Kidney (tissue), 13 donors: ENCODE measurements at regions not wholly inside any gene's neighbourhood (a gene's known extent, or its start where the extent isn't known, plus 50 kb on each side); places are given as distances from the start of the nearest gene placed in this dataset.

Experiments
- DNase-seq, 5 donors: peaks; one replicate each; pipeline ENCODE4 v3.0.0-alpha.2; 2013 to 2020
- FAIRE-seq: peaks from 2 replicates; lab custom pipeline; 2012; peaks lifted over from hg19 to GRCh38; lab: Jason Lieb, UNC
- H3K27ac ChIP-seq, 2 donors: one replicate each; pipeline ENCODE4 v1.7.0; 2013; ENCODE audit warnings: low read depth in 2 of 2, low read length in 2 of 2, inconsistent platforms in 1 of 2
- H3K27me3 ChIP-seq: one replicate; pipeline ENCODE4 v1.7.1; 2013; ENCODE audit warnings: low read length, inconsistent platforms; ENCODE audit not compliant: control insufficient read depth, insufficient read depth
- H3K36me3 ChIP-seq, 3 donors: one replicate each; pipeline versions ENCODE4 v1.7.0 to v1.7.1; 2013; ENCODE audit warnings: low read length in 3 of 3, control low read depth in 1 of 3, inconsistent platforms in 1 of 3; ENCODE audit not compliant: insufficient read depth in 3 of 3, control insufficient read depth in 2 of 3
- H3K4me1 ChIP-seq, 3 donors: one replicate each; pipeline versions ENCODE4 v1.7.0 to v1.7.1; 2013; ENCODE audit warnings: low read length in 3 of 3, inconsistent platforms in 1 of 3, low read depth in 1 of 3; ENCODE audit not compliant: control insufficient read depth in 2 of 3, insufficient read depth in 2 of 3
- H3K4me3 ChIP-seq, 3 donors: one replicate each; pipeline versions ENCODE4 v1.7.0 to v1.8.1; 2013; ENCODE audit warnings: low read length in 3 of 3, control low read depth in 1 of 3, inconsistent platforms in 1 of 3
- H3K9ac ChIP-seq, 3 donors: one replicate each; pipeline versions ENCODE4 v1.7.0 to v1.7.1; 2013; ENCODE audit warnings: low read length in 3 of 3, control low read depth in 1 of 3, inconsistent platforms in 1 of 3
- H3K9me3 ChIP-seq, 3 donors: one replicate each; pipeline versions ENCODE4 v1.7.0 to v1.7.1; 2013; ENCODE audit warnings: low read length in 3 of 3, control low read depth in 1 of 3, inconsistent platforms in 1 of 3; ENCODE audit not compliant: control insufficient read depth in 2 of 3, insufficient read depth in 1 of 3
- CTCF ChIP-seq: IDR thresholded peaks from 3 replicates; pipeline ENCODE4 v1.5.1; 2012; ENCODE audit warnings: mild to moderate bottlenecking, moderate library complexity, borderline replicate concordance; ENCODE audit not compliant: insufficient read depth; ENCODE audit errors: extremely low read depth
- intact Hi-C: fragments of 100-400 bp; cut with DNase I; formaldehyde crosslinking; loops from one replicate; pipeline ENCODE4 v1.11.1; 2022
- donor health status: control.
- donor health status: control.
- donor health status: control.
- donor health status: control.
- donor health status: control.
- donor health status: DM: yes; HTN: yes; CAD: no.
- donor health status: Normal renal cell carcinoma (clear cell type).

GRCh38 chr2:198498048-198498447 lies 693.7 kb downstream of the PLCL1 start:
- DNase-seq (no peak), FAIRE-seq (no peak)
- Histone ChIP-seq H3K27me3 (no peaks in the 10 kb centered on the region), H3K4me3 (no peak overlapping the region), H3K27ac (no peak overlapping the region), H3K4me1 (no peaks in the 10 kb centered on the region), H3K36me3 (no peaks in the 10 kb centered on the region), H3K9ac (no peak overlapping the region), H3K9me3 (no peaks in the 10 kb centered on the region)
- intact Hi-C loops, result no loop called here
- TF ChIP-seq CTCF, result no peak

- no peak for TF ChIP-seq CTCF
- Histone ChIP-seq H3K27me3 (no peaks in the 10 kb centered on the region), H3K9me3 (no peaks in the 10 kb centered on the region), H3K27ac (no peak overlapping the region), H3K4me1 (no peaks in the 10 kb centered on the region), H3K36me3 (no peaks in the 10 kb centered on the region), H3K9ac (no peak overlapping the region), H3K4me3 (no peak overlapping the region)
- intact Hi-C loops, result no loop called here
- FAIRE-seq (no peak), DNase-seq (no peak)
Observed at GRCh38 chr2:198494931-198495330, 690.5 kb downstream of the PLCL1 start.

GRCh38 chr2:198490748-198491147 lies 686.4 kb downstream of the PLCL1 start:
- no peak for FAIRE-seq
- no peaks in the 10 kb centered on the region for H3K27me3 ChIP-seq
- TF ChIP-seq CTCF, result no peak
- H3K36me3 ChIP-seq, result no peaks in the 10 kb centered on the region
- H3K4me3 ChIP-seq, result no peak overlapping the region
- no peaks in the 10 kb centered on the region for H3K4me1 ChIP-seq
- H3K9me3 ChIP-seq, result no peaks in the 10 kb centered on the region
- no peak overlapping the region for H3K9ac ChIP-seq
- no peak overlapping the region for H3K27ac ChIP-seq
- intact Hi-C loops, result no loop called here
- DNase-seq, result peak in 2 of 5 donors; percentile 10 to 20

GRCh38 chr2:198488964-198489363 lies 684.6 kb downstream of the PLCL1 start:
- Histone ChIP-seq H3K4me3 (no peak overlapping the region), H3K9ac (no peak overlapping the region), H3K9me3 (no peaks in the 10 kb centered on the region), H3K27me3 (no peaks in the 10 kb centered on the region), H3K36me3 (no peaks in the 10 kb centered on the region), H3K27ac (no peak overlapping the region), H3K4me1 (no peaks in the 10 kb centered on the region)
- no peak for TF ChIP-seq CTCF
- intact Hi-C loops, result no loop called here
- no peak for DNase-seq
- FAIRE-seq, result peak; percentile 23
